ENCODE measurements at regions not wholly inside any gene's neighbourhood (a gene's known extent, or its start where the extent isn't known, plus 50 kb on each side); places are given as distances from the start of the nearest gene placed in this dataset.

DNA sequence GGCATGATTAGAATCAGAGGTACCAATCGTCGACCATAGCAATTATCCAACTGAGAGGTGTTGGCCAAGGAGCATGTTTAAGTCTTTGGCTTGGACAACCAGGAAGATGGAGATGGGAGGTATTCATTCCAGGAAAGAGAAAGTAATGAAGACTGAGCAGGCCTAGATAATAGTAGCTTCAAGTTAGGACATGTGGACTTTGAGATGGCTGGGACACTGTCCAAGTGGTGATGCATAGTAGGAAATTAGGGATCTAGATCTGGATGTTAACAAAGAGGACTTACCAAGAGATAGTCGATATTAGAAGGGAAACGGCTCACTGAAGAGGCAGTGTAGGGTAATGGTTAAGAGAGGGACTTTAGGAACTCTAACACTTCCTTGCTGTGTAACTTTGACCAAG lies 266.7 kb downstream of the FAM76B start:
- TF ChIP-seq, protein P1, sequence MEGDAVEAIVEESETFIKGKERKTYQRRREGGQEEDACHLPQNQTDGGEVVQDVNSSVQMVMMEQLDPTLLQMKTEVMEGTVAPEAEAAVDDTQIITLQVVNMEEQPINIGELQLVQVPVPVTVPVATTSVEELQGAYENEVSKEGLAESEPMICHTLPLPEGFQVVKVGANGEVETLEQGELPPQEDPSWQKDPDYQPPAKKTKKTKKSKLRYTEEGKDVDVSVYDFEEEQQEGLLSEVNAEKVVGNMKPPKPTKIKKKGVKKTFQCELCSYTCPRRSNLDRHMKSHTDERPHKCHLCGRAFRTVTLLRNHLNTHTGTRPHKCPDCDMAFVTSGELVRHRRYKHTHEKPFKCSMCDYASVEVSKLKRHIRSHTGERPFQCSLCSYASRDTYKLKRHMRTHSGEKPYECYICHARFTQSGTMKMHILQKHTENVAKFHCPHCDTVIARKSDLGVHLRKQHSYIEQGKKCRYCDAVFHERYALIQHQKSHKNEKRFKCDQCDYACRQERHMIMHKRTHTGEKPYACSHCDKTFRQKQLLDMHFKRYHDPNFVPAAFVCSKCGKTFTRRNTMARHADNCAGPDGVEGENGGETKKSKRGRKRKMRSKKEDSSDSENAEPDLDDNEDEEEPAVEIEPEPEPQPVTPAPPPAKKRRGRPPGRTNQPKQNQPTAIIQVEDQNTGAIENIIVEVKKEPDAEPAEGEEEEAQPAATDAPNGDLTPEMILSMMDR (conservative IDR thresholded peaks at IDR 0.05; ENCODE audit: low read depth, low read length) = no peak
- TF ChIP-seq POLR2A (IDR thresholded peaks at IDR 0.05; ENCODE audit: low read depth, low read length) (no peak), MAZ (IDR thresholded peaks at IDR 0.05; ENCODE audit: borderline replicate concordance, low read depth, low read length) (no peak), CEBPB (IDR thresholded peaks at IDR 0.05; ENCODE audit: low read depth, low read length) (no peak), RFX5 (IDR thresholded peaks at IDR 0.05; ENCODE audit: low read depth, low read length) (no peak), CHD1 (IDR thresholded peaks at IDR 0.05; ENCODE audit: low read depth, low read length) (no peak), NFE2L2 (IDR thresholded peaks at IDR 0.05; ENCODE audit: low read depth, low read length) (no peak), MAFK (IDR thresholded peaks at IDR 0.05; ENCODE audit: low read depth, low read length) (no peak), RAD21 (IDR thresholded peaks at IDR 0.05; ENCODE audit: low read length) (no peak), SMC3 (IDR thresholded peaks at IDR 0.05; ENCODE audit: low read depth, low read length) (no peak), MXI1 (IDR thresholded peaks at IDR 0.05; ENCODE audit: borderline replicate concordance, low read depth, low read length) (no peak), RCOR1 (IDR thresholded peaks at IDR 0.05; ENCODE audit: insufficient replicate concordance, low read length) (no peak)
- TF ChIP-seq, protein P2, sequence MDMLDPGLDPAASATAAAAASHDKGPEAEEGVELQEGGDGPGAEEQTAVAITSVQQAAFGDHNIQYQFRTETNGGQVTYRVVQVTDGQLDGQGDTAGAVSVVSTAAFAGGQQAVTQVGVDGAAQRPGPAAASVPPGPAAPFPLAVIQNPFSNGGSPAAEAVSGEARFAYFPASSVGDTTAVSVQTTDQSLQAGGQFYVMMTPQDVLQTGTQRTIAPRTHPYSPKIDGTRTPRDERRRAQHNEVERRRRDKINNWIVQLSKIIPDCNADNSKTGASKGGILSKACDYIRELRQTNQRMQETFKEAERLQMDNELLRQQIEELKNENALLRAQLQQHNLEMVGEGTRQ (IDR thresholded peaks at IDR 0.05; ENCODE audit: low read depth, low read length) = no peak
- TF ChIP-seq, protein P3, sequence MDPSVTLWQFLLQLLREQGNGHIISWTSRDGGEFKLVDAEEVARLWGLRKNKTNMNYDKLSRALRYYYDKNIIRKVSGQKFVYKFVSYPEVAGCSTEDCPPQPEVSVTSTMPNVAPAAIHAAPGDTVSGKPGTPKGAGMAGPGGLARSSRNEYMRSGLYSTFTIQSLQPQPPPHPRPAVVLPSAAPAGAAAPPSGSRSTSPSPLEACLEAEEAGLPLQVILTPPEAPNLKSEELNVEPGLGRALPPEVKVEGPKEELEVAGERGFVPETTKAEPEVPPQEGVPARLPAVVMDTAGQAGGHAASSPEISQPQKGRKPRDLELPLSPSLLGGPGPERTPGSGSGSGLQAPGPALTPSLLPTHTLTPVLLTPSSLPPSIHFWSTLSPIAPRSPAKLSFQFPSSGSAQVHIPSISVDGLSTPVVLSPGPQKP (IDR thresholded peaks at IDR 0.05; ENCODE audit: borderline replicate concordance, low read depth, low read length) = no peak

Measured in IMR-90 (cell line).